MM.1S (cell line): ENCODE measurements at regions not wholly inside any gene's neighbourhood (a gene's known extent, or its start where the extent isn't known, plus 50 kb on each side); places are given as distances from the start of the nearest gene placed in this dataset.

Experiments used
- DNase-seq: peaks from one replicate; pipeline ENCODE4 v3.0.0-alpha.2; 2015
- H2AFZ ChIP-seq: fragments of 300-600 bp; sonication (generic); 2 replicates; pipeline ENCODE4 v1.6.0; 2016; ENCODE audit warnings: antibody characterized with exemption, low read length
- H3F3A ChIP-seq: fragments of 300-600 bp; sonication (generic); 2 replicates; pipeline ENCODE4 v1.6.1; 2016; ENCODE audit warnings: mild to moderate bottlenecking, antibody characterized with exemption, low read length, moderate library complexity, mixed read lengths; ENCODE audit not compliant: insufficient read depth
- H3K27ac ChIP-seq: fragments of 300-600 bp; sonication (generic); 2 replicates; pipeline ENCODE4 v1.5.1; 2016; ENCODE audit warnings: mild to moderate bottlenecking, low read length
- H3K27me3 ChIP-seq: fragments of 300-600 bp; sonication (generic); replicated peaks from 2 replicates; pipeline ENCODE4 v1.6.0; 2016; ENCODE audit warnings: low read length; ENCODE audit not compliant: insufficient read depth
- H3K36me3 ChIP-seq: fragments of 300-600 bp; sonication (generic); replicated peaks from 2 replicates; pipeline ENCODE4 v1.6.1; 2016; ENCODE audit warnings: mild to moderate bottlenecking, low read length, mixed read lengths; ENCODE audit not compliant: insufficient read depth
- H3K4me1 ChIP-seq: fragments of 300-600 bp; sonication (generic); 2 replicates; pipeline ENCODE4 v1.6.1; 2016; ENCODE audit warnings: low read length, mixed read lengths
- H3K4me2 ChIP-seq: fragments of 300-600 bp; sonication (generic); 2 replicates; pipeline ENCODE4 v1.6.0; 2016; ENCODE audit warnings: low read depth, low read length
- H3K4me3 ChIP-seq: fragments of 300-600 bp; sonication (generic); 2 replicates; pipeline ENCODE4 v1.5.1; 2016; ENCODE audit warnings: low read length, mixed read lengths
- H3K79me2 ChIP-seq: fragments of 300-600 bp; sonication (generic); 2 replicates; pipeline ENCODE4 v1.6.1; 2016; ENCODE audit warnings: mixed run types, low read length, mixed read lengths
- H3K9ac ChIP-seq: fragments of 300-600 bp; sonication (generic); 2 replicates; pipeline ENCODE4 v1.6.1; 2016; ENCODE audit warnings: low read length, mixed read lengths
- H3K9me2 ChIP-seq: fragments of 300-600 bp; sonication (generic); replicated peaks from 2 replicates; pipeline ENCODE4 v1.6.1; 2016; ENCODE audit warnings: mild to moderate bottlenecking, low read length, mixed read lengths; ENCODE audit not compliant: insufficient read depth
- H3K9me3 ChIP-seq: fragments of 300-600 bp; sonication (generic); replicated peaks from 2 replicates; pipeline ENCODE4 v1.6.1; 2016; ENCODE audit warnings: mild to moderate bottlenecking, low read length, mixed read lengths; ENCODE audit not compliant: insufficient read depth
- H4K20me1 ChIP-seq: fragments of 300-600 bp; sonication (generic); 2 replicates; pipeline ENCODE4 v1.6.1; 2016; ENCODE audit warnings: mild to moderate bottlenecking, low read length, moderate library complexity, mixed read lengths; ENCODE audit not compliant: insufficient read depth
- EZH2 ChIP-seq: fragments of 300-600 bp; sonication (generic); optimal IDR thresholded peaks from 2 replicates; pipeline ENCODE3; 2017; ENCODE audit warnings: low read depth, mild to moderate bottlenecking, antibody characterized with exemption, low read length, mixed read lengths
- EZH2phosphoT487 ChIP-seq: fragments of 300-600 bp; sonication (generic); IDR thresholded peaks from 2 replicates; pipeline ENCODE4 v1.6.1; 2018; ENCODE audit warnings: antibody characterized with exemption, low read length
- TF ChIP-seq, protein P1 (sequence below): fragments of 300-600 bp; sonication (generic); IDR thresholded peaks from 2 replicates; pipeline ENCODE4 v1.5.1; 2016; ENCODE audit warnings: antibody characterized with exemption, low read length, mixed read lengths

DNA sequence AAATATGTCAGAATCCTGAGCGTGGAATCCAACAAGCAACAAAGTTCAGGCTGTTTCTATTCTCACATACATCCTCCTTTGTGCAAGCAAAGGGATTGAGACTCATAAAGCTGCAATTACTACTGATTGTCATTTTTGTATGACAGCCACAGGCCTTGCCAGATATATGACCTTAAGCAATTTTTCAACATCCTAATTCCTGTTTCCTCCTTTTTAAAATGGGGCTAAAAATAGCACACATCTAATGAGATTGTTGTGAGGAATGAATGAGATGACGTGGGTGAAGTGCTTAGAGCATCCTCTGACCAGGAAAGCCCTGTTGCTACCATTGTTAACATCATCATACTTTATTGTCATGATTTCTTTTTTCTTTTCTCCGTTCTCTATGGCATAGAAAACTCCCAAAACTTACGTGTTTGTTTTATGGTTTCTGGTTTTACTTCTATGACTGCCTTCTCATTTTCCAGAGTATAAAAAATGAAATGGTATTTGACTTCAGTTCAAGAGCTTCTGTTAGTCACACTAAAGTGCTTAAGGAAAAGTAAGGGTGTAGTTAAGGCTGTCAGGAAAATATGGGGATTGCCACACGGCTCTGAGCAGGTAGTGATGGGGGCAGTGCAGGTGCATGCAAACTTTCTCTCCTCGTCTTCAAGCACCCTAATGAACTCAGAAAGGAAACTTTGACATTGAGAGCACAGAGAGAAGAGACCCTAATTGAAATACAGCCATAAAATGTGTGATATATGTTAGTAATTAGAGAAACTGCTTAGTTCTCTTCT is 590.6 kb upstream of the NETO1 start:
- no peaks in the 10 kb centered on the region for H3K27me3 ChIP-seq
- no peaks in the 10 kb centered on the region for H3K79me2 ChIP-seq
- H3K9me3 ChIP-seq, result no peaks in the 10 kb centered on the region
- H3K4me3 ChIP-seq, result no peak overlapping the region
- H3K36me3 ChIP-seq, result no peaks in the 10 kb centered on the region
- no peaks in the 10 kb centered on the region for H3F3A ChIP-seq
- no peaks in the 10 kb centered on the region for H4K20me1 ChIP-seq
- H3K9ac ChIP-seq, result no peak overlapping the region
- no peak overlapping the region for H3K4me2 ChIP-seq
- no peak overlapping the region for H2AFZ ChIP-seq
- no peaks in the 10 kb centered on the region for H3K4me1 ChIP-seq
- no peak overlapping the region for H3K27ac ChIP-seq
- no peak for TF ChIP-seq EZH2
- no peak for TF ChIP-seq EZH2phosphoT487
- TF ChIP-seq, protein P1, sequence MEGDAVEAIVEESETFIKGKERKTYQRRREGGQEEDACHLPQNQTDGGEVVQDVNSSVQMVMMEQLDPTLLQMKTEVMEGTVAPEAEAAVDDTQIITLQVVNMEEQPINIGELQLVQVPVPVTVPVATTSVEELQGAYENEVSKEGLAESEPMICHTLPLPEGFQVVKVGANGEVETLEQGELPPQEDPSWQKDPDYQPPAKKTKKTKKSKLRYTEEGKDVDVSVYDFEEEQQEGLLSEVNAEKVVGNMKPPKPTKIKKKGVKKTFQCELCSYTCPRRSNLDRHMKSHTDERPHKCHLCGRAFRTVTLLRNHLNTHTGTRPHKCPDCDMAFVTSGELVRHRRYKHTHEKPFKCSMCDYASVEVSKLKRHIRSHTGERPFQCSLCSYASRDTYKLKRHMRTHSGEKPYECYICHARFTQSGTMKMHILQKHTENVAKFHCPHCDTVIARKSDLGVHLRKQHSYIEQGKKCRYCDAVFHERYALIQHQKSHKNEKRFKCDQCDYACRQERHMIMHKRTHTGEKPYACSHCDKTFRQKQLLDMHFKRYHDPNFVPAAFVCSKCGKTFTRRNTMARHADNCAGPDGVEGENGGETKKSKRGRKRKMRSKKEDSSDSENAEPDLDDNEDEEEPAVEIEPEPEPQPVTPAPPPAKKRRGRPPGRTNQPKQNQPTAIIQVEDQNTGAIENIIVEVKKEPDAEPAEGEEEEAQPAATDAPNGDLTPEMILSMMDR, result no peak
- H3K9me2 ChIP-seq, result no peaks in the 10 kb centered on the region
- no peak for DNase-seq

DNA sequence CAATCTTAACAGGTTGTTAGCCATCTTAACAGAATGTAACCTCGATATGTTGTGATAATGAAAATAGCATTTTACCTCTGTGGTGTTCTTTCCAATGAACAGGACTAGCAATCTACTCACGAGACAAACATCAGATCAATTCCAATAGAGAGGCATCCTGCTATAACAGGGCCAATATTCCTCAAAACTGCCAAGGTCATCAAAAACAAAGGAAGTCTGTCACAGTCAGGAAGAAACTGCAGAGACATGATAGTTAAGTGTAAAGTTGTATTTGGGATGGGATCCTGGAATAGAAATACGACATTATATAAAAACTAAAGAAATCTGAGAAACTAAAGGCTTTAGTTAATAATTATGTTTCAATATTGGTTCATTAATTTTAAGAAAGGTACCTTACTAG is 588.9 kb upstream of the NETO1 start:
- Histone ChIP-seq H4K20me1 (no peaks in the 10 kb centered on the region), H3K4me1 (no peaks in the 10 kb centered on the region), H2AFZ (no peak overlapping the region), H3K9ac (no peak overlapping the region), H3K79me2 (no peaks in the 10 kb centered on the region), H3K9me2 (no peaks in the 10 kb centered on the region), H3F3A (no peaks in the 10 kb centered on the region), H3K36me3 (no peaks in the 10 kb centered on the region), H3K27me3 (no peaks in the 10 kb centered on the region), H3K4me2 (no peak overlapping the region), H3K27ac (no peak overlapping the region), H3K9me3 (no peaks in the 10 kb centered on the region), H3K4me3 (no peak overlapping the region)
- DNase-seq, result no peak
- TF ChIP-seq EZH2 (no peak), EZH2phosphoT487 (no peak)
- TF ChIP-seq, protein P1, result no peak

DNA sequence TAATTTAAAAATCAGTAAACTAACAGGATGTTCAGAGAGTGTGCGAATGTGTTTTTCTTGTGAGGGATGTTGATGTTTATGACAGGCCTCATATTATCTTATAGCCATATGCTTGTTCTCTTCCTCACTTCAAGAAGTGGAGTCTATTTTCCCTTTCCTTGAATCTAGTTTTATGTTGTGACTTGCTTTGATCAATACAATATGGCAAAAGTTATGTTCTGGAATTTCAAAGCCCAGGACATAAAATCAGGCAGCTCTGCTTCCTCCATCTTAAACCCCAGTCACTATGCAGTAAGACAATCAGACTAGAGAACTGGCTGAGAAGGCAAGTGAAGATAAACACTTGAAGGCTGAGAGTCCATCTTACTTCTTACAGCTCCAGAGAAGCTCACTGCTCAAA is 585.1 kb upstream of the NETO1 start:
- no peaks in the 10 kb centered on the region for H3K9me3 ChIP-seq
- no peaks in the 10 kb centered on the region for H3K79me2 ChIP-seq
- no peaks in the 10 kb centered on the region for H3K9me2 ChIP-seq
- no peak overlapping the region for H3K4me2 ChIP-seq
- no peaks in the 10 kb centered on the region for H4K20me1 ChIP-seq
- no peak overlapping the region for H3K9ac ChIP-seq
- H3K27ac ChIP-seq, result no peak overlapping the region
- TF ChIP-seq, protein P1, result no peak
- no peak for TF ChIP-seq EZH2phosphoT487
- no peak for TF ChIP-seq EZH2
- no peaks in the 10 kb centered on the region for H3K4me1 ChIP-seq
- no peak for DNase-seq
- H2AFZ ChIP-seq, result no peak overlapping the region
- H3K27me3 ChIP-seq, result no peaks in the 10 kb centered on the region
- no peaks in the 10 kb centered on the region for H3F3A ChIP-seq
- no peak overlapping the region for H3K4me3 ChIP-seq
- H3K36me3 ChIP-seq, result no peaks in the 10 kb centered on the region
